ENCODE measurements at regions not wholly inside any gene's neighbourhood (a gene's known extent, or its start where the extent isn't known, plus 50 kb on each side); places are given as distances from the start of the nearest gene placed in this dataset.

- peak; percentile 23 for DNase-seq (ENCODE audit: low spot score)
Observed at GRCh38 chr19:31784671-31785101, 435.4 kb upstream of the TSHZ3 start.

- DNase-seq (ENCODE audit: low spot score): no peak
Observed at GRCh38 chr19:31801611-31802010, 452.4 kb upstream of the TSHZ3 start.

- no peak for DNase-seq (ENCODE audit: low spot score)
Observed at GRCh38 chr19:31803835-31804446, 454.7 kb upstream of the TSHZ3 start.

GRCh38 chr19:31804668-31805067 is 455.4 kb upstream of the TSHZ3 start:
- no peak for DNase-seq (ENCODE audit: low spot score)

GRCh38 chr19:31810536-31811109 is 461.4 kb upstream of the TSHZ3 start:
- DNase-seq (ENCODE audit: low spot score): no peak

- no peak for DNase-seq (ENCODE audit: low spot score)
Observed at GRCh38 chr19:31817971-31818797, 468.9 kb upstream of the TSHZ3 start.

- DNase-seq (ENCODE audit: low spot score): no peak
Observed at GRCh38 chr19:31818798-31819105, 469.5 kb upstream of the TSHZ3 start.

- DNase-seq (ENCODE audit: low spot score): no peak
Observed at GRCh38 chr19:31819837-31820236, 470.6 kb upstream of the TSHZ3 start.

- DNase-seq (ENCODE audit: low spot score): no peak
Observed at GRCh38 chr19:31821346-31821745, 472.1 kb upstream of the TSHZ3 start.

- DNase-seq (ENCODE audit: low spot score): no peak
Observed at GRCh38 chr19:31825134-31826094, 476.2 kb upstream of the TSHZ3 start.

GRCh38 chr19:31826325-31826724 is 477.1 kb upstream of the TSHZ3 start:
- no peak for DNase-seq (ENCODE audit: low spot score)

- DNase-seq (ENCODE audit: low spot score): no peak
Observed at GRCh38 chr19:31831421-31832175, 482.4 kb upstream of the TSHZ3 start.

- DNase-seq (ENCODE audit: low spot score): no peak
Observed at GRCh38 chr19:31832176-31832548, 482.9 kb upstream of the TSHZ3 start.

- no peak for DNase-seq (ENCODE audit: low spot score)
Observed at GRCh38 chr19:31834070-31834469, 484.8 kb upstream of the TSHZ3 start.

GRCh38 chr19:31838163-31838815 is 489.1 kb upstream of the TSHZ3 start:
- no peak for DNase-seq (ENCODE audit: low spot score)

GRCh38 chr19:31840371-31840770 is 491.1 kb upstream of the TSHZ3 start:
- no peak for DNase-seq (ENCODE audit: low spot score)

- DNase-seq (ENCODE audit: low spot score): no peak
Observed at GRCh38 chr19:31841755-31842154, 492.5 kb upstream of the TSHZ3 start.

- no peak for DNase-seq (ENCODE audit: low spot score)
Observed at GRCh38 chr19:31863122-31863521, 482.3 kb upstream of the ZNF507 start.

- no peak for DNase-seq (ENCODE audit: low spot score)
Observed at GRCh38 chr19:31874313-31874712, 471.1 kb upstream of the ZNF507 start.

- no peak for DNase-seq (ENCODE audit: low spot score)
Observed at GRCh38 chr19:31875591-31875990, 469.8 kb upstream of the ZNF507 start.

GRCh38 chr19:31880283-31880682 is 465.1 kb upstream of the ZNF507 start:
- no peak for DNase-seq (ENCODE audit: low spot score)
